IPS-18a (cell line): ENCODE measurements at regions not wholly inside any gene's neighbourhood (a gene's known extent, or its start where the extent isn't known, plus 50 kb on each side); places are given as distances from the start of the nearest gene placed in this dataset.

Experiments used
- H3K27ac ChIP-seq: one replicate; pipeline ENCODE4 v1.5.1; 2013; ENCODE audit warnings: low read length
- H3K27me3 ChIP-seq: one replicate; pipeline ENCODE4 v1.6.1; 2013; ENCODE audit warnings: mild to moderate bottlenecking, low read length; ENCODE audit not compliant: control insufficient read depth, insufficient read depth
- H3K36me3 ChIP-seq: one replicate; pipeline ENCODE4 v1.6.1; 2013; ENCODE audit warnings: low read depth, low read length; ENCODE audit not compliant: control insufficient read depth
- H3K4me1 ChIP-seq: one replicate; pipeline ENCODE4 v1.6.1; 2013; ENCODE audit warnings: low read depth, low read length; ENCODE audit not compliant: control insufficient read depth
- H3K4me3 ChIP-seq: one replicate; pipeline ENCODE4 v1.5.1; 2013; ENCODE audit warnings: low read length
- H3K9ac ChIP-seq: one replicate; pipeline ENCODE4 v1.6.1; 2013; ENCODE audit warnings: mild to moderate bottlenecking, low read length, moderate library complexity
- H3K9me3 ChIP-seq: one replicate; pipeline ENCODE4 v1.6.1; 2013; ENCODE audit warnings: low read depth, low read length; ENCODE audit not compliant: control insufficient read depth

GRCh38 chr10:121108051-121108450, 256.9 kb downstream of the WDR11 start:
- Histone ChIP-seq H3K27me3 (no peaks in the 10 kb centered on the region), H3K4me1 (peaks cover 11% of the 10 kb centered on the region), H3K27ac (no peak overlapping the region), H3K36me3 (no peaks in the 10 kb centered on the region), H3K4me3 (no peak overlapping the region), H3K9ac (no peak overlapping the region), H3K9me3 (no peaks in the 10 kb centered on the region)

GRCh38 chr10:121110369-121110768, 259.2 kb downstream of the WDR11 start:
- Histone ChIP-seq H3K9ac (no peak overlapping the region), H3K36me3 (no peaks in the 10 kb centered on the region), H3K9me3 (no peaks in the 10 kb centered on the region), H3K4me3 (no peak overlapping the region), H3K4me1 (peaks cover 6% of the 10 kb centered on the region), H3K27ac (no peak overlapping the region), H3K27me3 (no peaks in the 10 kb centered on the region)

DNA sequence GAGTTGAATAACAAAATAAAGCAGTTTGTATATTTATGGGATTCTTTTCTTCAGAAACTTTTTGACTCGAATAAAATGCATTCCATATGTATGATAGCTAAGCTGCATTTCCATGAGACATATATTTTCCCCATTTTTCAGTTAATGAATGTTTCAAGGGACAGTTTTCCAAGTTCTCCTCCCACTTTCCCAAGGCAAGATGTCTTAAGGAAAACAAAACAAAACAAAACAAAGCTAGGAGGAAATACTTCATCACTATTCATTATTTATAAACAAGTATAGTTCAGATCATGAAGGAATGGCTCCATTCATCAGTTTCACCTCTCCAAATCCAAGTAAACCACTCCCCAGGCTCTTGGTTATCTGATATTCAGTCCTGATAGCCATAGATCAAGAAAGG, 261.0 kb downstream of the WDR11 start:
- no peaks in the 10 kb centered on the region for H3K9me3 ChIP-seq
- H3K9ac ChIP-seq = no peak overlapping the region
- H3K4me1 ChIP-seq = peaks cover 5% of the 10 kb centered on the region
- no peak overlapping the region for H3K4me3 ChIP-seq
- no peaks in the 10 kb centered on the region for H3K27me3 ChIP-seq
- H3K36me3 ChIP-seq = no peaks in the 10 kb centered on the region
- no peak overlapping the region for H3K27ac ChIP-seq

- H3K27me3 ChIP-seq = no peaks in the 10 kb centered on the region
- peaks cover 5% of the 10 kb centered on the region for H3K4me1 ChIP-seq
- H3K9ac ChIP-seq = no peak overlapping the region
- no peak overlapping the region for H3K4me3 ChIP-seq
- H3K27ac ChIP-seq = no peak overlapping the region
- H3K9me3 ChIP-seq = no peaks in the 10 kb centered on the region
- no peaks in the 10 kb centered on the region for H3K36me3 ChIP-seq
These were observed 261.6 kb downstream of the WDR11 start for GRCh38 chr10:121112579-121113384.

GRCh38 chr10:121113385-121113696, 262.2 kb downstream of the WDR11 start:
- Histone ChIP-seq H3K36me3 (no peaks in the 10 kb centered on the region), H3K27ac (no peak overlapping the region), H3K9ac (no peak overlapping the region), H3K4me3 (no peak overlapping the region), H3K27me3 (no peaks in the 10 kb centered on the region), H3K4me1 (peaks cover 5% of the 10 kb centered on the region), H3K9me3 (no peaks in the 10 kb centered on the region)

DNA sequence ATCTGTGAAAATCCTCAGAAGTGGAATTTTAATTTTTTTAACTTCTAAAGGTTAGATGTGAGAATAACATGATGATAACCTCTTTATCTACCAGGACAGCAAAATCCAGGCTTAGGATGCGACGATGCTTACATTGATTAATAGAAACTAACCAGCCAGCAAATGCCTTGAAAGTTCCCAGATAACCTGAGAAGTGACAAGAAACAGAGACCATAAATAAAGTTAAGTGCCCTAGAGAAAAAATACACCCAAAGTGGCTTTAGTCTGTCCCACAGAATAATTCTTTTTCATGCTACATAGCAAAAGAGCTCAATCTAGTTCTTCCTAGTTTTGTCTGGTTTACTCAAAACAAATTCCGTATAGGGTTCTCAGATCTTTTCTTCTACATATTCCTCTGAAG, 262.7 kb downstream of the WDR11 start:
- Histone ChIP-seq H3K9me3 (no peaks in the 10 kb centered on the region), H3K4me3 (no peak overlapping the region), H3K27me3 (no peaks in the 10 kb centered on the region), H3K4me1 (peaks cover 5% of the 10 kb centered on the region), H3K27ac (no peak overlapping the region), H3K9ac (no peak overlapping the region), H3K36me3 (no peaks in the 10 kb centered on the region)

- H3K27me3 ChIP-seq = no peaks in the 10 kb centered on the region
- H3K4me3 ChIP-seq = no peak overlapping the region
- peaks cover 5% of the 10 kb centered on the region for H3K4me1 ChIP-seq
- no peak overlapping the region for H3K27ac ChIP-seq
- no peaks in the 10 kb centered on the region for H3K9me3 ChIP-seq
- H3K9ac ChIP-seq = no peak overlapping the region
- no peaks in the 10 kb centered on the region for H3K36me3 ChIP-seq
These were observed 264.0 kb downstream of the WDR11 start for GRCh38 chr10:121115154-121115553.

DNA sequence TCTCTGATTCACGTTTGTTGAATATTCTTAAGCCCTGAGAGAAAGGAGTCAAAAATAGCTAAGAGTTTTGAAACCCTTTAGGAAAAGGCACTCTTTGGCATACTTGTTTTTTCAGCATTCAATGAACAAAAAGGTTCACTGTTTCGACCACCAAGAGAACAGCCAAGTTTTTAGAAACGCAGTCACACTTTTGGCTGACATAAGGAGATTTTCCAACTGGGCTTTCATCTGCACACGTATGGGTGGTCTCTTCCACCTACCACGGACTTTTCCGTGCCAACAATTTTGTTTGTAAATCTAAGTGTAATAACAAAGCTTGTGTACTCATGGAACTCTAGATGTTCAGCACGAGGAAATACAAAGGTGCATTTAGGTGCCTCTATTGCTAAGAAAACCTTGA, 270.3 kb downstream of the WDR11 start:
- no peaks in the 10 kb centered on the region for H3K27me3 ChIP-seq
- no peak overlapping the region for H3K27ac ChIP-seq
- no peak overlapping the region for H3K9ac ChIP-seq
- no peak overlapping the region for H3K4me3 ChIP-seq
- no peaks in the 10 kb centered on the region for H3K9me3 ChIP-seq
- no peaks in the 10 kb centered on the region for H3K4me1 ChIP-seq
- no peaks in the 10 kb centered on the region for H3K36me3 ChIP-seq

- Histone ChIP-seq H3K27ac (no peak overlapping the region), H3K36me3 (no peaks in the 10 kb centered on the region), H3K9me3 (no peaks in the 10 kb centered on the region), H3K4me3 (no peak overlapping the region), H3K4me1 (no peaks in the 10 kb centered on the region), H3K9ac (no peak overlapping the region), H3K27me3 (no peaks in the 10 kb centered on the region)
These were observed 276.2 kb downstream of the WDR11 start for GRCh38 chr10:121127151-121127906.

DNA sequence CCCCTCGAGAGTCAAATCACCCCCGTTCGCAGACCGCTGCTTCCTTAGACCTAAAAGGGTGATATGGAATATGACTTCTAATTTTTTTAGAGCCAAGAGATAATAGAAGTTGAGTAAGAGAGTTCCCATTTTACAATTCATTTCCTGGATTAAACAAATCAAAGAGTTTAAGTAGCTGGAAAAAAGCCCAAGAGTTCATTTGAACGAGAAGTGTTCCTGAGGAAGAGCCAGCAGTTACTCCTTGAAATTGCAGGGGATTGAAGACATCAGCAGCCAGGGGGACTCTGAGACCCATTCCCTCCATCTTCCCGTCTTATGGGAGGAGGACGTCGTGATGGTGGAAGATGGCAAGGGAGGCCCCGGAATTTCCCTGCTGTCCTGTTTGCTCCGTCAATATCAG, 277.0 kb downstream of the WDR11 start:
- H3K36me3 ChIP-seq = no peaks in the 10 kb centered on the region
- no peak overlapping the region for H3K9ac ChIP-seq
- no peak overlapping the region for H3K27ac ChIP-seq
- H3K4me1 ChIP-seq = no peaks in the 10 kb centered on the region
- no peak overlapping the region for H3K4me3 ChIP-seq
- H3K27me3 ChIP-seq = no peaks in the 10 kb centered on the region
- no peaks in the 10 kb centered on the region for H3K9me3 ChIP-seq

- Histone ChIP-seq H3K4me3 (no peak overlapping the region), H3K4me1 (no peaks in the 10 kb centered on the region), H3K36me3 (no peaks in the 10 kb centered on the region), H3K27ac (no peak overlapping the region), H3K27me3 (no peaks in the 10 kb centered on the region), H3K9ac (no peak overlapping the region), H3K9me3 (no peaks in the 10 kb centered on the region)
These were observed 278.1 kb downstream of the WDR11 start for GRCh38 chr10:121129266-121129665.

DNA sequence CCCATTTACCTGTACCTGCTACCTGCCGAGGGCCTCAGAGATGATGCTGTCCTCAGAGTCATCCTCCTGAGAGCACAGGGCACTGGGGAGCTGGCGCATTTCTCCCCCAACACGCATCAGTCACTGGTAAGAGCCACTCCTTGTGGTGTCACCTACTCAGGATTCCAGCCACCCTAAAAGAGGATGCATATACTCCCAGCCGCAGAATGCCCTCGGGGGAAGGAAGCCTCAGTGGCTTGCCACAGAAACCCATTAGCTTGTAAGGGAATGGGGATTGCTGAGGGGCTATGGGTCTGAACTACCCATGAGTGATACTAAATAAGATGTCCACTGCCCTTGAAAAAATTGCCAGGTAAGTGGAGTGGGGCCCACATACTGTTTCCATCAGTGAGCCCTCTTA, 279.2 kb downstream of the WDR11 start:
- Histone ChIP-seq H3K36me3 (no peaks in the 10 kb centered on the region), H3K27me3 (no peaks in the 10 kb centered on the region), H3K9ac (no peak overlapping the region), H3K4me3 (no peak overlapping the region), H3K9me3 (no peaks in the 10 kb centered on the region), H3K4me1 (no peaks in the 10 kb centered on the region), H3K27ac (no peak overlapping the region)
